ENCODE measurements at regions not wholly inside any gene's neighbourhood (a gene's known extent, or its start where the extent isn't known, plus 50 kb on each side); places are given as distances from the start of the nearest gene placed in this dataset.

GRCh38 chr12:116354950-116355783 is 77.7 kb upstream of the MED13L start:
- no peak for TF ChIP-seq CTCF (IDR thresholded peaks at IDR 0.05)
- TF ChIP-seq POLR2A (IDR thresholded peaks at IDR 0.05), result no peak

All from right lobe of liver (tissue), 4 donors.